WERI-Rb-1 (cell line): ENCODE measurements at regions not wholly inside any gene's neighbourhood (a gene's known extent, or its start where the extent isn't known, plus 50 kb on each side); places are given as distances from the start of the nearest gene placed in this dataset.

ENCODE experiments used
- DNase-seq: peaks from one replicate; pipeline ENCODE4 v3.0.0-alpha.2; 2020
- H3K27ac ChIP-seq: fragments of 250-450 bp; sonication (Bioruptor Pico); 2 replicates; pipeline ENCODE4 v1.5.1; 2020; ENCODE audit warnings: mild to moderate bottlenecking, moderate library complexity
- H3K27me3 ChIP-seq: fragments of 250-450 bp; sonication (Bioruptor Pico); 2 replicates; pipeline ENCODE4 v1.5.1; 2021; ENCODE audit warnings: mild to moderate bottlenecking, low read depth, moderate library complexity; ENCODE audit not compliant: insufficient read depth, severe bottlenecking
- H3K36me3 ChIP-seq: fragments of 250-450 bp; sonication (Bioruptor Pico); 2 replicates; pipeline ENCODE4 v1.5.1; 2020; ENCODE audit warnings: mild to moderate bottlenecking, moderate library complexity
- H3K4me3 ChIP-seq: 2 replicates; pipeline ENCODE4 v1.5.1; 2011; ENCODE audit warnings: low read depth, mild to moderate bottlenecking, control low read depth, low read length
- H3K9me3 ChIP-seq: fragments of 250-450 bp; sonication (Bioruptor Pico); 2 replicates; pipeline ENCODE4 v1.5.1; 2021; ENCODE audit warnings: mild to moderate bottlenecking, moderate library complexity; ENCODE audit not compliant: severe bottlenecking
- CTCF ChIP-seq: IDR thresholded peaks from 2 replicates; pipeline ENCODE4 v1.5.1; 2011; ENCODE audit warnings: low read depth, mild to moderate bottlenecking, control low read depth, inconsistent platforms, low read length

- no peak for TF ChIP-seq CTCF
- no peaks in the 10 kb centered on the region for H3K9me3 ChIP-seq
- no peak overlapping the region for H3K4me3 ChIP-seq
- no peak for DNase-seq
- H3K27me3 ChIP-seq = no peaks in the 10 kb centered on the region
- H3K36me3 ChIP-seq = no peaks in the 10 kb centered on the region
- H3K27ac ChIP-seq = no peak overlapping the region
Observed at GRCh38 chr5:143569722-143570567, 166.5 kb upstream of the NR3C1 start.

- no peak for TF ChIP-seq CTCF
- no peaks in the 10 kb centered on the region for H3K36me3 ChIP-seq
- H3K9me3 ChIP-seq = no peaks in the 10 kb centered on the region
- DNase-seq = no peak
- no peak overlapping the region for H3K4me3 ChIP-seq
- H3K27me3 ChIP-seq = no peaks in the 10 kb centered on the region
- no peak overlapping the region for H3K27ac ChIP-seq
Observed at GRCh38 chr5:143569213-143569701, 165.8 kb upstream of the NR3C1 start.

- DNase-seq = no peak
- no peak overlapping the region for H3K27ac ChIP-seq
- TF ChIP-seq CTCF = no peak
- no peaks in the 10 kb centered on the region for H3K27me3 ChIP-seq
- H3K9me3 ChIP-seq = no peaks in the 10 kb centered on the region
- no peaks in the 10 kb centered on the region for H3K36me3 ChIP-seq
- H3K4me3 ChIP-seq = no peak overlapping the region
Observed at GRCh38 chr5:143567583-143568504, 164.4 kb upstream of the NR3C1 start.

GRCh38 chr5:143566139-143566538 lies 162.7 kb upstream of the NR3C1 start:
- H3K9me3 ChIP-seq = no peaks in the 10 kb centered on the region
- no peak for DNase-seq
- no peak overlapping the region for H3K27ac ChIP-seq
- H3K36me3 ChIP-seq = no peaks in the 10 kb centered on the region
- TF ChIP-seq CTCF = no peak
- no peaks in the 10 kb centered on the region for H3K27me3 ChIP-seq
- no peak overlapping the region for H3K4me3 ChIP-seq

- Histone ChIP-seq H3K36me3 (no peaks in the 10 kb centered on the region), H3K27me3 (no peaks in the 10 kb centered on the region), H3K27ac (no peak overlapping the region), H3K9me3 (no peaks in the 10 kb centered on the region), H3K4me3 (no peak overlapping the region)
- TF ChIP-seq CTCF = no peak
- DNase-seq = no peak
Observed at GRCh38 chr5:143564417-143564816, 160.9 kb upstream of the NR3C1 start.
